Vagina (tissue), 2 donors: ENCODE measurements at regions not wholly inside any gene's neighbourhood (a gene's known extent, or its start where the extent isn't known, plus 50 kb on each side); places are given as distances from the start of the nearest gene placed in this dataset.
A peak's percentile ranks its signal among the peaks of the same experiment; 100 is the strongest.
"Not testable (repeated sequence)": the region's sequence is repeated elsewhere in the genome, so short reads cannot be mapped to it uniquely, and the experiment has no call there.

Experiments
- DNase-seq, 2 donors: peaks; one replicate each; pipeline ENCODE4 v3.0.0-alpha.2; 2017; ENCODE audit errors: extremely low spot score in 2 of 2
- H3K27ac ChIP-seq: fragments of 200-600 bp; sonication (generic); one replicate; pipeline ENCODE4 v1.5.1; 2019
- H3K27me3 ChIP-seq: fragments of 200-600 bp; sonication (generic); one replicate; pipeline ENCODE4 v1.5.1; 2019
- H3K36me3 ChIP-seq, 2 donors: fragments of 200-600 bp; sonication (generic); one replicate each; pipeline ENCODE4 v1.5.1; 2017 to 2019
- H3K4me1 ChIP-seq: fragments of 200-600 bp; sonication (generic); one replicate; pipeline ENCODE4 v1.5.1; 2019
- H3K4me3 ChIP-seq, 2 donors: fragments of 200-600 bp; sonication (generic); 1 replicate in 1 of 2; 2 replicates in 1 of 2; pipeline ENCODE4 v1.5.1; 2016 to 2019
- H3K9me3 ChIP-seq: fragments of 200-600 bp; sonication (generic); one replicate; pipeline ENCODE4 v1.5.1; 2019
- POLR2A ChIP-seq, 2 donors: fragments of 450-650 bp; IDR thresholded peaks; one replicate each; pipeline ENCODE4 v1.6.1; 2017; ENCODE audit warnings: antibody characterized with exemption in 2 of 2, mild to moderate bottlenecking in 2 of 2, moderate library complexity in 2 of 2
- POLR2AphosphoS5 ChIP-seq, 2 donors: sonication (generic); formaldehyde crosslinking; IDR thresholded peaks; one replicate each; pipeline ENCODE4 v1.9.0; 2017; ENCODE audit warnings: antibody characterized with exemption in 2 of 2, mild to moderate bottlenecking in 2 of 2, low read depth in 1 of 2; ENCODE audit not compliant: insufficient read depth in 1 of 2
- intact Hi-C: fragments of 100-400 bp; cut with DNase I; formaldehyde crosslinking; loops from one replicate; pipeline ENCODE4 v1.15.1; 2023
- TF ChIP-seq, protein P1 (sequence below), 3 experiments: fragments of 450-650 bp in 2 of 3; fragments of 200-600 bp in 1 of 3; sonication (generic) in 1 of 3; IDR thresholded peaks; one replicate each; pipeline ENCODE4 v1.5.1; 2017 to 2019; ENCODE audit warnings: antibody characterized with exemption in 3 of 3, mild to moderate bottlenecking in 2 of 3, moderate library complexity in 2 of 3

DNA sequence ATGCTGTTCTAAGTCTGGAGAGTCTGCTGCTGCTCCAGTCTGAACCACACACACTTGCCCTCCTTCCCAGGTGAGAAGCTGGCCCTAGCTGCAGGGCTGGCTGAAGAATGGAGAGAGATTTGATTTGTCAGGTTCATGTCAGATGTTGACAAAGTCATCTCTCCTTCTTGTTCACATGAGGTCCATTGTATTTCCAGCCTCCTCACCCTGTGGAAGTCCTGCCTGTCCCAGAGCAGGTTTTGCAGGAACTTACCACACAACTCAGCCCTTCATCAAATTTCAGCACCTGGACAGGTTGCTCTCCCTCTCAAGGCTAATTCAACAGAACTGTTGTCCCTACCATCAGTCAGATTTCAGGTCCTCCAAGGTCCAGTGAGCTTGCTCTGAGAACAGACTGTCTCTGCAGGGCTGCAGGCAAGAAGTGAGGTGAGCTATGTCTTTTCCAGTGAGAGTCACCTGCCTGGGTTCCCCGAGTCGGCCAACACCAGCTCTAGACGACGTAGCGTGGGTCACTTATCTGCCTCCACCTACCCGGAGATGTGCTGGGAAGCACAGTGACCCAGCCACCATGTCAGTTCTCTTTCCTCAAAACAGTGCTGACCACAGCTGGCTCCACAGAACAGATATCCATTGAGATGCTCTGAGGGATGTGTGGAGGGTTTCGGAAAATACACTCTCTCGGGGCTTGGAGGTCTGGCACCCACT, 58.0 kb upstream of the CD93 start:
- Histone ChIP-seq H3K36me3 (no peaks in the 10 kb centered on the region), H3K9me3 (no peaks in the 10 kb centered on the region), H3K4me3 (no peak overlapping the region), H3K4me1 (peaks cover 61% of the 10 kb centered on the region), H3K27me3 (no peaks in the 10 kb centered on the region), H3K27ac (no peak overlapping the region)
- no peak for DNase-seq
- TF ChIP-seq, protein P1, sequence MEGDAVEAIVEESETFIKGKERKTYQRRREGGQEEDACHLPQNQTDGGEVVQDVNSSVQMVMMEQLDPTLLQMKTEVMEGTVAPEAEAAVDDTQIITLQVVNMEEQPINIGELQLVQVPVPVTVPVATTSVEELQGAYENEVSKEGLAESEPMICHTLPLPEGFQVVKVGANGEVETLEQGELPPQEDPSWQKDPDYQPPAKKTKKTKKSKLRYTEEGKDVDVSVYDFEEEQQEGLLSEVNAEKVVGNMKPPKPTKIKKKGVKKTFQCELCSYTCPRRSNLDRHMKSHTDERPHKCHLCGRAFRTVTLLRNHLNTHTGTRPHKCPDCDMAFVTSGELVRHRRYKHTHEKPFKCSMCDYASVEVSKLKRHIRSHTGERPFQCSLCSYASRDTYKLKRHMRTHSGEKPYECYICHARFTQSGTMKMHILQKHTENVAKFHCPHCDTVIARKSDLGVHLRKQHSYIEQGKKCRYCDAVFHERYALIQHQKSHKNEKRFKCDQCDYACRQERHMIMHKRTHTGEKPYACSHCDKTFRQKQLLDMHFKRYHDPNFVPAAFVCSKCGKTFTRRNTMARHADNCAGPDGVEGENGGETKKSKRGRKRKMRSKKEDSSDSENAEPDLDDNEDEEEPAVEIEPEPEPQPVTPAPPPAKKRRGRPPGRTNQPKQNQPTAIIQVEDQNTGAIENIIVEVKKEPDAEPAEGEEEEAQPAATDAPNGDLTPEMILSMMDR (IDR thresholded peaks at IDR 0.05) = no peak
- TF ChIP-seq POLR2AphosphoS5 (IDR thresholded peaks at IDR 0.05; ENCODE audit: insufficient read depth in 1 of 2, low read depth in 1 of 2) = peak in 1 of 2 donors; percentile 18
- no peak for TF ChIP-seq POLR2A (IDR thresholded peaks at IDR 0.05)
- intact Hi-C loops = loop anchor here (10.0 kb wide), 1 partner anchor 59 kb away; the partner anchor contains the start of gene CD93

DNA sequence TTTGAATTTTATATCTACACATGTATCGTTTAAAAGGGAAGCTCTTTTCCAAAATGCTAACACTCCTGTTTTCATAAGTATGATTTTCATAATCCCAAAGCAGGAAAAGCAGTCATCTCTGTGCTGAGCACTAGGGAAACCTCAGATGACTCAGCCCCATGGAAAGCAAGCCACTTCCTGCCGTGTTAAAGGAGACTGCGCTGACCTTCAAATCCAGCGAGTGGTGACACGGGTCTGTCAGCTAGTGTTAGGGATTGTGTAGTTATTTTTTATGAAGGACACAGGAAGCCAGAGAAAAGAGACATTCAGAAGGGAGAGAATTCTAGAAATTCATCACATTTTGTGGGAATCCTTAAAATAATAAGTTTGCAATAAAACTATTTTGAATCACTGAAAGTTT, 57.0 kb upstream of the CD93 start:
- H3K4me1 ChIP-seq = peaks cover 50% of the 10 kb centered on the region
- TF ChIP-seq POLR2A (IDR thresholded peaks at IDR 0.05) (no peak), POLR2AphosphoS5 (IDR thresholded peaks at IDR 0.05; ENCODE audit: insufficient read depth in 1 of 2, low read depth in 1 of 2) (peak in 1 of 2 donors; percentile 87)
- no peaks in the 10 kb centered on the region for H3K27me3 ChIP-seq
- no peaks in the 10 kb centered on the region for H3K36me3 ChIP-seq
- DNase-seq = no peak
- H3K9me3 ChIP-seq = no peaks in the 10 kb centered on the region
- intact Hi-C loops = loop anchor here (10.0 kb wide), 1 partner anchor 58 kb away; the partner anchor contains the start of gene CD93
- no peak overlapping the region for H3K4me3 ChIP-seq
- H3K27ac ChIP-seq = peak overlapping the region; percentile 68

DNA sequence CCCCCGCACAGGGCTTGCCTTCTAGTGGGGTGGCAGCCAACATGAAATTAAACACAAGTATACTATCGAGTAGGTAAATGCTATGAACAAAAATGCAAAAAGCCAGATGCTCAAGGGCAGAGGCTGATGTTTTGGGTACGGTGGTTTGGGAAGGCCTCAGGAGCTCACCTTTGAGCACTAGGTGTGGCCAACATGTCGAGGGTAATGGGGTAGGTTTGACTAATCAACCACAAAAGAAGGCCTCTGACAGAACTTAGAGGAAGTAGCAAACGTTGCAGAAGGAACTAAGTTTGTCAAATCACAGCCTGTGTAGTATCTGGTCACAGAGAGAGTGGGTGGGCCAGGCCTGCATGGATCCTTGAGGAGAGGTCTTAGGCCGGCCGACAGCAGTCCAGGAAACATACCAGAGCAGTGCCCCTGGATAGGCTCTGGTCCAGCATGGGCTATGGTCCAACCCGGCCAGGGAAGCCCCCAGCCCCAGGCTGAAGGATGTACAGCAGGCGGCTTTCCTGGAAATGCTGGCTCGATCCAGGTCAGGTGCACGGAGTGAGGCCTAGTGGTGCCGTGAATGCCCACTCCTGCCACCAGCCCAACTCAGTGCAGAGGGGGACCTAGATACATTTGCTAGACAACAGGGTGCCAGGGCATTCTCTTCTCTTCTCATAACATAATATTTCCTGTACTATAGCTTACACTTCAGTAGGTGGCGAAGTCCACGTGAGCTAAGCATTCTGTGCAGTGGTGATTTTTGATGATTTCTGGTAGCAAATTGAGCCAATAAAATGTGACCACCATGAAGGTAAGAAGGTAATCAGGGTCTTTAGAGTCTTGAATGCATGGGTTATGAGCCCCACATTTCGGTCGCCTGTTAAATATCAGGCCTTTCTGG, 56.3 kb upstream of the CD93 start:
- Histone ChIP-seq H3K27ac (peak overlapping the region; percentile 68), H3K36me3 (no peaks in the 10 kb centered on the region), H3K4me3 (no peak overlapping the region), H3K27me3 (no peaks in the 10 kb centered on the region), H3K9me3 (no peaks in the 10 kb centered on the region), H3K4me1 (peaks cover 47% of the 10 kb centered on the region)
- TF ChIP-seq POLR2A (IDR thresholded peaks at IDR 0.05) (no peak), POLR2AphosphoS5 (IDR thresholded peaks at IDR 0.05; ENCODE audit: insufficient read depth in 1 of 2, low read depth in 1 of 2) (no peak)
- TF ChIP-seq, protein P1 (IDR thresholded peaks at IDR 0.05) = no peak
- DNase-seq = no peak
- intact Hi-C loops = loop anchor here (10.0 kb wide), 1 partner anchor 58 kb away; the partner anchor contains the start of gene CD93

DNA sequence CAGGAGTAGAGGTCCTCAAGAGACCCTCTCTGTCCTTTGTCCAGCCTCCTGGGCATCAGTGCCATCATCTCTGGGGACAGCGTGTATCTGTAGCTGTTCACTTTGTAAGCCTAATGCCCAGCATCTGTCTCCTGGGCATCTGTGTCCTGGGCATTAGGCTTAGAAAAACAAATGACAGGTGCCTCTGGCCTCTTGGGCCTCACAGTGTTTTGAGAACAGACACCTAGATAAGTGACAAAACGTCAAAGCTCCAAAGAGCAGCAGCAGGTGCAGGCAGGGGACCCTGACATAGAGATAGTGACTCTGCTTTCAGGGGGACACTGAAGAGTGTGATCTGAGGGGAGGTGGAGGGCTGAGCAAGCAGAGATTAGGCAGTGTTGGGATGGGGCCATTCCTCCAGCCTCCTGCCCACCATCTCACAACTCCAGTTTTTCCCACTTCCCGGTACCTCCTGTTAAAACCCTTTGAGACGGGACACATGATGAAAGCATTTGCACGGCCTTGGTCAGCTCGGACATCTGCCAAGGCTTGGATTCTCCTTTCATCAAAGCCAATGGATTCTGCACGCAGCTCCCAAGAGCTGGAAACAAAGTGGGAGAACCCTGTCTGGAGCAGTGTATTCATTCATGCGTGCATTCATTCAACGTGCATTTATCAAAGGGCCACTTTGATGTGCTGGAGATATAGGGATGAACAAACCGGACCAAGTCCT, 55.5 kb upstream of the CD93 start:
- Histone ChIP-seq H3K4me3 (no peak overlapping the region), H3K27me3 (no peaks in the 10 kb centered on the region), H3K4me1 (peaks cover 44% of the 10 kb centered on the region), H3K9me3 (no peaks in the 10 kb centered on the region), H3K27ac (peak overlapping the region; percentile 68), H3K36me3 (no peaks in the 10 kb centered on the region)
- TF ChIP-seq, protein P1 (IDR thresholded peaks at IDR 0.05) = no peak
- no peak for TF ChIP-seq POLR2A (IDR thresholded peaks at IDR 0.05)
- no peak for TF ChIP-seq POLR2AphosphoS5 (IDR thresholded peaks at IDR 0.05; ENCODE audit: insufficient read depth in 1 of 2, low read depth in 1 of 2)
- intact Hi-C loops = loop anchor here (10.0 kb wide), 1 partner anchor 57 kb away; the partner anchor contains the start of gene CD93
- no peak for DNase-seq

DNA sequence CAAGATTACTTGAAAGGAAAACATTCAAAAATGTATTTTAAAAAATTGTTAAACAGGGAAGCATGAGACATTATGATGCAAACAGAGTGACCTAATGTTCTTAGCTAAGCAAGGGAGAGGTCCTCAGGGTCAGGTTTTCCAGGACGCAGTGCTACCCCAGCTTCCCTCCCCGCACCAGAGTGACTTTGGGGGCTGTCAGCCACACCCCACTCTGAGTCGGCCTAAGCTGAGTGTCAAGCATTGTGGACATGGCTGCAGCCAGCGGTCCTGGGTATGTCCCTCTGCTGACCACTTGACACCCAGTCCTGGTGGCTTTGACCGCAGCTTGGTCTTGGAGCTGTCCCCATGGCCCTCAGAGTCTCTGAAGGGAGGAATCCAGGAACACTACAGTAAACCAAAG, 54.9 kb upstream of the CD93 start:
- Histone ChIP-seq H3K36me3 (no peaks in the 10 kb centered on the region), H3K27ac (peak overlapping the region; percentile 22), H3K4me1 (peaks cover 44% of the 10 kb centered on the region), H3K27me3 (no peaks in the 10 kb centered on the region), H3K9me3 (no peaks in the 10 kb centered on the region), H3K4me3 (no peak overlapping the region)
- TF ChIP-seq POLR2A (IDR thresholded peaks at IDR 0.05) (no peak), POLR2AphosphoS5 (IDR thresholded peaks at IDR 0.05; ENCODE audit: insufficient read depth in 1 of 2, low read depth in 1 of 2) (no peak)
- TF ChIP-seq, protein P1 (IDR thresholded peaks at IDR 0.05) = no peak
- no peak for DNase-seq
- intact Hi-C loops = loop anchor here (10.0 kb wide), 1 partner anchor 56 kb away; the partner anchor contains the start of gene CD93

DNA sequence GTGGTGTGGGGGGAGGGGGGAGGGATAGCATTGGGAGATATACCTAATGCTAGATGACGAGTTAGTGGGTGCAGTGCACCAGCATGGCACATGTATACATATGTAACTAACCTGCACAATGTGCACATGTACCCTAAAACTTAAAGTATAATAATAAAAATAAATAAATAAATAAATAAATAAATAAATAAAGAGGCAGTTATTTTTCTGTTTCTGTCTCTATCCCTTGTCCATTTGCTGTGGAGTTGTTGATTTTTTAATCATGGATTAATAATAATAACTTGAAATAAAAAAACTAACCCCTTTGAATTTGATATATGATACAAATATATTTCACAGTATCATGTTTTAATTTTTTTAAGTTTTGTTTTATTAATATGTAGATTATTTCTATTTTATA, 53.9 kb upstream of the CD93 start:
- not testable (repeated sequence) for H3K9me3 ChIP-seq, H3K36me3 ChIP-seq, DNase-seq, H3K27me3 ChIP-seq, H3K4me3 ChIP-seq, H3K27ac ChIP-seq
- intact Hi-C loops = loop anchor here (10.0 kb wide), 1 partner anchor 55 kb away; the partner anchor contains the start of gene CD93
- H3K4me1 ChIP-seq = peaks cover 37% of the 10 kb centered on the region
